OCI-LY7 (cell line): ENCODE measurements at regions not wholly inside any gene's neighbourhood (a gene's known extent, or its start where the extent isn't known, plus 50 kb on each side); places are given as distances from the start of the nearest gene placed in this dataset.

Experiments
- CTCF ChIP-seq: fragments of 200-600 bp; sonication (generic); conservative IDR thresholded peaks from 2 replicates; pipeline ENCODE4 v1.5.1; 2014; ENCODE audit warnings: mild to moderate bottlenecking, antibody characterized with exemption, low read length, moderate library complexity, mixed read lengths
- EZH2phosphoT487 ChIP-seq: fragments of 200-600 bp; sonication (generic); IDR thresholded peaks from 2 replicates; pipeline ENCODE4 v1.6.1; 2018; ENCODE audit warnings: low read depth, borderline replicate concordance, mild to moderate bottlenecking, mixed run types, antibody characterized with exemption, low read length, moderate library complexity, mixed read lengths

GRCh38 chr14:66133666-66134065 lies 352.5 kb upstream of the CCDC196 start:
- no peak for TF ChIP-seq CTCF
- TF ChIP-seq EZH2phosphoT487: no peak
